ENCODE measurements at regions not wholly inside any gene's neighbourhood (a gene's known extent, or its start where the extent isn't known, plus 50 kb on each side); places are given as distances from the start of the nearest gene placed in this dataset.

GRCh38 chr1:181208083-181208482 is 119.6 kb downstream of the IER5 start:
- TF ChIP-seq, protein P1, sequence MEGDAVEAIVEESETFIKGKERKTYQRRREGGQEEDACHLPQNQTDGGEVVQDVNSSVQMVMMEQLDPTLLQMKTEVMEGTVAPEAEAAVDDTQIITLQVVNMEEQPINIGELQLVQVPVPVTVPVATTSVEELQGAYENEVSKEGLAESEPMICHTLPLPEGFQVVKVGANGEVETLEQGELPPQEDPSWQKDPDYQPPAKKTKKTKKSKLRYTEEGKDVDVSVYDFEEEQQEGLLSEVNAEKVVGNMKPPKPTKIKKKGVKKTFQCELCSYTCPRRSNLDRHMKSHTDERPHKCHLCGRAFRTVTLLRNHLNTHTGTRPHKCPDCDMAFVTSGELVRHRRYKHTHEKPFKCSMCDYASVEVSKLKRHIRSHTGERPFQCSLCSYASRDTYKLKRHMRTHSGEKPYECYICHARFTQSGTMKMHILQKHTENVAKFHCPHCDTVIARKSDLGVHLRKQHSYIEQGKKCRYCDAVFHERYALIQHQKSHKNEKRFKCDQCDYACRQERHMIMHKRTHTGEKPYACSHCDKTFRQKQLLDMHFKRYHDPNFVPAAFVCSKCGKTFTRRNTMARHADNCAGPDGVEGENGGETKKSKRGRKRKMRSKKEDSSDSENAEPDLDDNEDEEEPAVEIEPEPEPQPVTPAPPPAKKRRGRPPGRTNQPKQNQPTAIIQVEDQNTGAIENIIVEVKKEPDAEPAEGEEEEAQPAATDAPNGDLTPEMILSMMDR (IDR thresholded peaks at IDR 0.05): no peak
- TF ChIP-seq POLR2A (IDR thresholded peaks at IDR 0.05): no peak
